Muscle layer of colon (tissue), 2 donors: ENCODE measurements at regions not wholly inside any gene's neighbourhood (a gene's known extent, or its start where the extent isn't known, plus 50 kb on each side); places are given as distances from the start of the nearest gene placed in this dataset.
"Not testable (repeated sequence)": the region's sequence is repeated elsewhere in the genome, so short reads cannot be mapped to it uniquely, and the experiment has no call there.

Experiments used
- H3K27ac ChIP-seq: one replicate; pipeline ENCODE4 v1.7.0; 2013; ENCODE audit warnings: low read depth, mild to moderate bottlenecking, low read length, moderate library complexity
- H3K27me3 ChIP-seq, 2 donors: one replicate each; pipeline ENCODE4 v1.7.0; 2013; ENCODE audit warnings: low read length in 2 of 2, mild to moderate bottlenecking in 2 of 2; ENCODE audit not compliant: insufficient read depth in 2 of 2, control insufficient read depth in 1 of 2
- H3K36me3 ChIP-seq: one replicate; pipeline ENCODE4 v1.7.0; 2013; ENCODE audit warnings: mild to moderate bottlenecking, low read length; ENCODE audit not compliant: insufficient read depth
- H3K4me1 ChIP-seq: one replicate; pipeline ENCODE4 v1.7.0; 2013; ENCODE audit warnings: mild to moderate bottlenecking, low read length; ENCODE audit not compliant: insufficient read depth
- H3K4me3 ChIP-seq, 2 donors: one replicate each; pipeline ENCODE4 v1.7.0; 2013; ENCODE audit warnings: low read length in 2 of 2, low read depth in 1 of 2, mild to moderate bottlenecking in 1 of 2, moderate library complexity in 1 of 2
- H3K9ac ChIP-seq: one replicate; pipeline ENCODE4 v1.7.0; 2013; ENCODE audit warnings: low read length
- H3K9me3 ChIP-seq: one replicate; pipeline ENCODE4 v1.7.0; 2013; ENCODE audit warnings: mild to moderate bottlenecking, low read length
- donor health status: abdominal sarcoma.
- donor health status: Adenocarcinoma of cecum.

DNA sequence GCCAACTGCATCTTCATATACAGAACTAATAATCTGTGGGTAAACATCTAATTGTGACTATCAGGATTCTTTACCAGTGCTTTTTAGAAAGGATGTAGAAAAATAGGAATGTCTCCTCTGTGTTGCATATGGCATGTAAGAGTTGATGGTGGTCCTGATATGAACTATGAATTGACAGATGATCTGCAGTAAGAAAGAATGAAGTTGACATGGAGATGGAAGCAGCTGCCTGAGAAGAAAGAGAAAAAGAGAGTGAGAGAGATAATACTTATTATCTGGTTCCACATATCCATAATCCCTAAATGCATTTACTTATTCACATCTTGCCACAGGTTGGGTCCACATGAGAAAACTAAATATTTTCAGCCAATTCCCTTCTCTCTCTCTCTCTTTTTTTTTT lies 1022.9 kb downstream of the SLC6A15 start:
- Histone ChIP-seq H3K27ac (no peak overlapping the region), H3K4me1 (no peaks in the 10 kb centered on the region), H3K27me3 (no peaks in the 10 kb centered on the region), H3K9me3 (no peaks in the 10 kb centered on the region), H3K36me3 (no peaks in the 10 kb centered on the region), H3K4me3 (no peak overlapping the region), H3K9ac (no peak overlapping the region)

DNA sequence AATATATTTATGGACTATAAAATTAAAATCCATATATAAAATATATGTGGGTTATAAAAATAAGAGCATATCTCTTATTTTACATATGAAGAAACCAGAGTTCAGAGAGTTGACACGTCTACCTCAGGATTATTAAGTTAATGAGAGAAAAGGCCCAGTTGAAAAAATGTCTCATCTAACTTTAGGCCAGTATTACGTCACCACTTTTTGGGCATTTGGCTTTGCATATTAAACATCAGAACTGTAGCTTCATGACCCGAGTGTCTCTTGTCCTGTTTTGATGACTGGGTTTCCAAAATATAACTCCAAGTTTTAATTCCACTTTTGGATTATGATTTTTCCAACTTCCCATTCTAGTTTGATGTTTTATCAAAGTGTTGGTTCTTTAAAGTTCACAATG lies 1026.1 kb downstream of the SLC6A15 start:
- no peaks in the 10 kb centered on the region for H3K27me3 ChIP-seq
- H3K9me3 ChIP-seq = no peaks in the 10 kb centered on the region
- H3K4me1 ChIP-seq = no peaks in the 10 kb centered on the region
- no peak overlapping the region for H3K9ac ChIP-seq
- no peak overlapping the region for H3K4me3 ChIP-seq
- no peak overlapping the region for H3K27ac ChIP-seq
- no peaks in the 10 kb centered on the region for H3K36me3 ChIP-seq

DNA sequence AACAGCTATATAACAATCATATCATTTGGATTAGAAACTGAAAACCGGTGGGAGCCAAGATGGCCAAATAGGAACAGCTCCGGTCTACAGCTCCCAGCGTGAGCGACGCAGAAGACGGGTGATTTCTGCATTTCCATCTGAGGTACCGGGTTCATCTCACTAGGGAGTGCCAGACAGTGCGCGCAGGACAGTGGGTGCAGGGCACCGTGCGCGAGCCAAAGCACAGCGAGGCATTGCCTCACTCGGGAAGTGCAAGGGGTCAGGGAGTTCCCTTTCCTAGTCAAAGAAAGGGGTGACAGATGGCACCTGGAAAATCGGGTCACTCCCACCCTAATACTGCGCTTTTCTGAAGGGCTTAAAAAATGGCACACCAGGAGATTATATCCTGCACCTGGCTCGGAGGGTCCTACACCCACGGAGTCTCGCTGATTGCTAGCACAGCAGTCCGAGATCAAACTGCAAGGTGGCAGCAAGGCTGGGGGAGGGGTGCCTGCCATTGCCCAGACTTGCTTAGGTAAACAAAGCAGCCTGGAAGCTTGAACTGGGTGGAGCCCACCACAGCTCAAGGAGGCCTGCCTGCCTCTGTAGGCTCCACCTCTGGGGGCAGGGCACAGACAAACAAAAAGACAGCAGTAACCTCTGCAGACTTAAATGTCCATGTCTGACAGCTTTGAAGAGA lies 1041.5 kb downstream of the SLC6A15 start:
- not testable (repeated sequence) for H3K27me3 ChIP-seq, H3K4me3 ChIP-seq, H3K9me3 ChIP-seq, H3K27ac ChIP-seq, H3K4me1 ChIP-seq, H3K36me3 ChIP-seq, H3K9ac ChIP-seq

DNA sequence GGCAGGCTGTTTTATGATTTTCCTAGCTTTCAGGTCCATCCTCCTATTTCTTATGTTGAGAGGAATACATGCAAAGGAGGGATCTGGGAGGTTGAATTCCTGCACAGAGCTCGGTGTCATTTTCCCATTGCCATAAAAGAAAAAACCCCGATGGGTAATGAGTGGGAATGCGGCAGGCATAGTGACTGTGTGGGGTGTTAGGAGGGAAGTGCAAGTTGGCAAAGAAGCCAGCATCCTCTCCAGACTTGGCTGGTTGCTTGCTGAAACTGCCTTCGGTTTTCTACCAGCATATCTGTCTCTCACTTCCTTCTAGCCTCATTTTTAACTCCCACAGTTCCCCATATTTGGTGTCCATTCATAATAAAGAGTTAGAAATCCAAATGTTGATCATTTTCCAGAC lies 1046.1 kb downstream of the SLC6A15 start:
- Histone ChIP-seq H3K27ac (no peak overlapping the region), H3K27me3 (no peaks in the 10 kb centered on the region), H3K4me1 (no peaks in the 10 kb centered on the region), H3K9ac (no peak overlapping the region), H3K9me3 (no peaks in the 10 kb centered on the region), H3K36me3 (no peaks in the 10 kb centered on the region), H3K4me3 (no peak overlapping the region)

DNA sequence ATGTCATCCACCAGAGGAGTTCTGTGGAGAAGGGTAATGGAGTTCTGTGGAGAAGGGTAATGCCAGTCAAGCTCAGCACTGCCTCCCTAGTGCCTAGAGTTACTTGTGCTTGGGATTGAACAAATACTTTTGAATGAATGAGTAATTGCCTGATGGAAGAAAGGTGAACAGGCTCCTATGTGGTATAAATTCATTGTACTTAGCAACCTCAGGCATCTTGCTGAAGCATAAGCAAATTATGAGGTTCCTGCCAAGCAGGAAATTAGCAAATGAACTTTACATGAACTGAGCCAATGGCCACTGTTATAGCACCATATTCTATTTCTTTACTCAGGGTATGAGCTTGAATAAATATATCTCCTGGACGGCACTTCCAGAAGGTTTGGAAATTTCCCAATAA lies 1047.2 kb downstream of the SLC6A15 start:
- no peaks in the 10 kb centered on the region for H3K36me3 ChIP-seq
- H3K9me3 ChIP-seq = no peaks in the 10 kb centered on the region
- no peaks in the 10 kb centered on the region for H3K4me1 ChIP-seq
- no peak overlapping the region for H3K4me3 ChIP-seq
- no peak overlapping the region for H3K27ac ChIP-seq
- no peak overlapping the region for H3K9ac ChIP-seq
- H3K27me3 ChIP-seq = no peaks in the 10 kb centered on the region

DNA sequence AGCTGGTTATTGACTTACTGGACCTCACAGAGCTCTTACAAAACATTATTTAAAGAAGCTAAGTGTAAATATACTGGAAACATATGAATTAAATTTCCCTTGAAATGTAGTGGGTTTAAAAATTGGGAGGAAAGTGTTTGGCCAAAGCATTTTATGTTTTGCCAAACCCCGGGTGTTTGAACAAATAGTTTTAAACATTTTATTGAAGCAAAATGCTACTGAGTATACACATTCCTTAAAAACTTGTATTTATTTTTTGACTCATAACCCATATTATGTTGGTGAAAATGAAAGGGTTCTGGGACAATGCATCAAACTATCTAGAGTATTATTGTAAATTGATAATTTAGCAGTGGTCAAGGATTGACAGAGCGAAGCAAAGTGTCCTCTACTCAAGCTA lies 1048.5 kb downstream of the SLC6A15 start:
- H3K4me3 ChIP-seq = no peak overlapping the region
- no peaks in the 10 kb centered on the region for H3K4me1 ChIP-seq
- H3K9ac ChIP-seq = no peak overlapping the region
- H3K36me3 ChIP-seq = no peaks in the 10 kb centered on the region
- H3K27me3 ChIP-seq = no peaks in the 10 kb centered on the region
- no peak overlapping the region for H3K27ac ChIP-seq
- no peaks in the 10 kb centered on the region for H3K9me3 ChIP-seq

DNA sequence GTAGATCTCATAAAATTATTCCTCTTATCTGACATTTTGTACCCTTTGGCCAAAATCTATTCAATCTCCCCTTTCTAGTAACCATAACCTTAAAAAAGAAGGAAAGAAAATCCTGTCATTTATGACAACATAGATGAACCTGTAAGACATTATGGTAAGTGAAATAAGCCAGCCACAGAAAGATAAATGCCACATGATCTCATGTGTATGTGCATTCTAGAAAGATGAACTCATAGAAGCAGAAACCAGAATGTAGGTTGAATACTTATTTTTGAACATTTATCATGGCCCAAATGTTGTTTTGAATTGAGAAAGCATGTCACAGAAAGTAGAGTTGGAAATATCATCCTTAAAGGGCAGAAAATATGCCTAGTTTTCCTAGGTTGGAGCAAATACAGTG lies 1053.6 kb downstream of the SLC6A15 start:
- H3K4me3 ChIP-seq = no peak overlapping the region
- H3K4me1 ChIP-seq = no peaks in the 10 kb centered on the region
- no peak overlapping the region for H3K9ac ChIP-seq
- no peak overlapping the region for H3K27ac ChIP-seq
- H3K36me3 ChIP-seq = no peaks in the 10 kb centered on the region
- no peaks in the 10 kb centered on the region for H3K27me3 ChIP-seq
- H3K9me3 ChIP-seq = no peaks in the 10 kb centered on the region

DNA sequence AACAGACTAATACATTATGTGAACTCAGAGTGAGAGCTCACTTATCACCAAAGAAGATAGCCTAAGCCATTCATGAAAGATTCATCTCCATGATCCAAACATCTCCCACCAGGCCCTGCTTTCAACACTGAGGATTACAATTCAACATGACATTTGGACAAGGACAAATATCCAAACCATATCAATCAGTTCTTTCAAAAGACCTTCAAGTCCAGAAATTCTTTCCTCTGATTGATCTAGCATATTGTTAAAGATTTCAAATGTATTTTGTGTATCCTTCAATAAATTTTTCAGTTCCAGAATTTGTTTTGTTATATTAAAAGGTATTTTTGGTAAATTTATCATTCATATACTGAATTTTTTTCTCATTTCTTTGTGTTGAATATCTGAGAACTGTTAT lies 1055.8 kb downstream of the SLC6A15 start:
- Histone ChIP-seq H3K4me1 (no peaks in the 10 kb centered on the region), H3K9me3 (no peaks in the 10 kb centered on the region), H3K36me3 (no peaks in the 10 kb centered on the region), H3K9ac (no peak overlapping the region), H3K27me3 (no peaks in the 10 kb centered on the region), H3K4me3 (no peak overlapping the region), H3K27ac (no peak overlapping the region)

DNA sequence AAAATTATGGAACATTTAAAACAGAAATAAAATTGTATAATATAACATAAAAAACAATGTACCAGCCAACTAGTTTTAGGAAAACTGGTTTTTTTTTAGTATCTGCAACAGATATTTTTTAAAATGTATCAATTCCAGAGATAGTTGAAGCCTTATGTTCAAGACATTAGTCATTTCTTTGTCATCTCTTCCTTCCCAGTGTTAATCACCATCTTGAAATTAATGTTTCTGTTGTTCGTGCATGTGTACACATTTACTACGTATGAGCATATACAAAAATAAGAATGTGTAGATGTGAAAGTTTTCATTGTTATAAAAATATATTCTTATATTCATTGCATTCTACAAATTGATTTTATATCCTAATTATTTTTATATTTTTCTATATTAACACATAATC lies 1062.1 kb downstream of the SLC6A15 start:
- Histone ChIP-seq H3K4me3 (no peak overlapping the region), H3K36me3 (no peaks in the 10 kb centered on the region), H3K27ac (no peak overlapping the region), H3K9me3 (no peaks in the 10 kb centered on the region), H3K4me1 (no peaks in the 10 kb centered on the region), H3K27me3 (no peaks in the 10 kb centered on the region), H3K9ac (no peak overlapping the region)

DNA sequence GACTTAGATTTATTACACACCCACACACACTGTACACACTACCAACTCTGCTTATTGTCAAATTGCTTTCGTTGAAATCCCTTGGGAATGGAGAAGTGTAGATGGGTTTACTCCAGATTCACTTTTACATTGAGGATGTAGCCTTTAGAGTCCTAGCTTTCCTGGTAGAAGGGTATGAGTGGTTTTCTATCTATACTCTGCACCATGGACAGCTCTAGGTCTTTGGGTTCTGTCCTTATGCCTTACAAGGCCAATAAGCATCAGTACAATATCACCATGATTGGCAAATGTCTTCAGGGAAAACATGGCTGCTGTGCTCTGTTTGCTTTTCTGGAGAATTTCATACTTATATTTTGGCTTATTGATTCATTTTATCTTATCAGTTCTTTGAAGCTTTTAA lies 1063.9 kb downstream of the SLC6A15 start:
- Histone ChIP-seq H3K27me3 (no peaks in the 10 kb centered on the region), H3K36me3 (no peaks in the 10 kb centered on the region), H3K4me3 (no peak overlapping the region), H3K9ac (no peak overlapping the region), H3K27ac (no peak overlapping the region), H3K4me1 (no peaks in the 10 kb centered on the region), H3K9me3 (no peaks in the 10 kb centered on the region)

DNA sequence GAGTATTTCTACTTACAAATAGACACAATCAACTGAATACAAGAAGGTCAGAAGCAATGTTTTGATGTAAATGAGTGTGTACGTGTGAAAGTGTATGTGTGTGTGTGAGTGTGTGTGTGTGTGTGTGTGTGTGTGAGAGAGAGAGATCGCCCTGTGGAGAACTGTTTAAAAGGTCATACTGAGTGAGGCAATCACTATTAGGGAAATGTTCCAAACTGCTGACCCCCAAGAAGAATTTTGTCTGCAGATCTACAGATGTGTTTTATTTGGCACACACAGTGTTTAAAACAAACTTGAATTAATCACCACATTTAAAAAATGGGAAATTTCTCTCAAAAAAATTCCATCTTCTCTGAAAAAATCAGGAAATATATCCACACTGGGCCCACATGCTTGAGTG lies 1069.1 kb downstream of the SLC6A15 start:
- no peak overlapping the region for H3K9ac ChIP-seq

DNA sequence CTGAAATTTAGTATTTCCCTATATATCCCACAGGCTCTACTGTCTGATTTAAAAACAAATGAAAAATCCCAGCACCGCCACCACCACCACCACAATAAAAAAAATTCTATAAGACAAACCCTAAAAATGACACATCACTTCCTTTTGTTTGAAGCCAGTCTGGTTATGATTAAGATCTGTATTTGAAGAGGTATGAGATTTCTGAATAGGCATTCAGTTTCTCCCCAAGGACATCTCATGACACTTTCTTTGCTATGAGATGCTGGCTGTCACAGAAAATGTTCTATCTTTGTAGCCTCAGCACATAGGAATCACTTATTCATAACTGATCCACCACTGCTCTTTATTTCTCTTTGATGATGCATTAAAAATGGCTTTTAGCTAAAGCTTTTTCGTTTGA lies 1071.0 kb downstream of the SLC6A15 start:
- H3K27me3 ChIP-seq = no peaks in the 10 kb centered on the region
- no peaks in the 10 kb centered on the region for H3K4me1 ChIP-seq
- no peaks in the 10 kb centered on the region for H3K9me3 ChIP-seq
- no peaks in the 10 kb centered on the region for H3K36me3 ChIP-seq
- no peak overlapping the region for H3K27ac ChIP-seq
- no peak overlapping the region for H3K4me3 ChIP-seq
- H3K9ac ChIP-seq = no peak overlapping the region

More for the DNA sequence above, 1069.1 kb downstream of the SLC6A15 start:
- Histone ChIP-seq H3K9me3 (no peaks in the 10 kb centered on the region), H3K4me1 (no peaks in the 10 kb centered on the region), H3K36me3 (no peaks in the 10 kb centered on the region), H3K4me3 (no peak overlapping the region), H3K27me3 (no peaks in the 10 kb centered on the region), H3K27ac (no peak overlapping the region)
